IMR-90 (cell line): ENCODE measurements at regions not wholly inside any gene's neighbourhood (a gene's known extent, or its start where the extent isn't known, plus 50 kb on each side); places are given as distances from the start of the nearest gene placed in this dataset.

Experiments used
- ATAC-seq: fragments of 200-7000 bp; cut with Tn5 transposase; 2 replicates; pipeline ENCODE4 v1.9.1; 2020; ENCODE audit warnings: low read depth, mild to moderate bottlenecking, moderate library complexity
- BruUV-seq: library from RNA; stranded (reverse); fragments of 400-500 nt; replicated peaks from 2 replicates; lab custom pipeline; 2021; lab: Mats Ljungman, UMichigan
- CTCF ChIA-PET: fragments of 300-600 bp; formaldehyde crosslinking; extraction: SDS; loops from one replicate; lab custom pipeline; 2021; ENCODE audit warnings: antibody characterized with exemption; lab: Yijun Ruan, JAX
- POLR2A ChIA-PET: fragments of 300-600 bp; sonication (Branson Sonifier 250); formaldehyde crosslinking; loops from one replicate; lab custom pipeline; 2022; ENCODE audit warnings: antibody characterized with exemption; ENCODE audit not compliant: unreplicated experiment; lab: Charles Lee
- DNase-seq: peaks from one replicate; pipeline ENCODE4 v3.0.0; 2013
- H2AFZ ChIP-seq: replicated peaks from 2 replicates; pipeline ENCODE3; 2013; ENCODE audit warnings: low read length, mild to moderate bottlenecking; ENCODE audit not compliant: poor library complexity
- H2AK5ac ChIP-seq: 2 replicates; pipeline ENCODE4 v1.6.1; 2013; ENCODE audit warnings: low read depth, low read length, inconsistent platforms
- H2AK9ac ChIP-seq: replicated peaks from 2 replicates; pipeline ENCODE3; 2013; ENCODE audit warnings: mild to moderate bottlenecking, low read depth, low read length, moderate library complexity; ENCODE audit not compliant: poor library complexity
- H2BK120ac ChIP-seq: 2 replicates; pipeline ENCODE4 v1.6.1; 2013; ENCODE audit warnings: low read depth, low read length, inconsistent platforms
- H2BK15ac ChIP-seq: 3 replicates; pipeline ENCODE4 v1.6.1; 2013; ENCODE audit warnings: low read depth, low read length, inconsistent platforms
- H2BK20ac ChIP-seq: 2 replicates; pipeline ENCODE4 v1.6.1; 2013; ENCODE audit warnings: low read depth, mild to moderate bottlenecking, inconsistent platforms, low read length, moderate library complexity
- H2BK5ac ChIP-seq: 2 replicates; pipeline ENCODE4 v1.6.1; 2013; ENCODE audit warnings: mild to moderate bottlenecking, low read depth, low read length, inconsistent platforms; ENCODE audit not compliant: poor library complexity, severe bottlenecking
- H3K14ac ChIP-seq: replicated peaks from 2 replicates; pipeline ENCODE4 v1.6.1; 2013; ENCODE audit warnings: low read depth, low read length, inconsistent platforms
- H3K18ac ChIP-seq: 2 replicates; pipeline ENCODE4 v1.6.1; 2013; ENCODE audit warnings: low read depth, low read length, control low read depth
- H3K23ac ChIP-seq: 2 replicates; pipeline ENCODE4 v1.6.1; 2013; ENCODE audit warnings: low read depth, low read length, inconsistent platforms
- H3K27ac ChIP-seq: 2 replicates; pipeline ENCODE4 v1.5.1; 2013; ENCODE audit warnings: mild to moderate bottlenecking, control low read depth, low read length; ENCODE audit not compliant: insufficient read depth
- H3K27me3 ChIP-seq: 2 replicates; pipeline ENCODE4 v1.6.1; 2013; ENCODE audit warnings: low read length; ENCODE audit not compliant: control insufficient read depth, insufficient read depth
- H3K36me3 ChIP-seq: 2 replicates; pipeline ENCODE4 v1.6.1; 2013; ENCODE audit warnings: low read length, mixed read lengths; ENCODE audit not compliant: control insufficient read depth, insufficient read depth
- H3K4ac ChIP-seq: 2 replicates; pipeline ENCODE4 v1.6.1; 2013; ENCODE audit warnings: low read depth, low read length, inconsistent platforms
- H3K4me1 ChIP-seq: 2 replicates; pipeline ENCODE4 v1.6.1; 2013; ENCODE audit warnings: low read length, mixed read lengths; ENCODE audit not compliant: control insufficient read depth, insufficient read depth
- H3K4me2 ChIP-seq: 2 replicates; pipeline ENCODE4 v1.6.1; 2013; ENCODE audit warnings: low read depth, mild to moderate bottlenecking, control low read depth, low read length, moderate library complexity
- H3K4me3 ChIP-seq: 2 replicates; pipeline ENCODE4 v1.5.1; 2013; ENCODE audit warnings: low read depth, mild to moderate bottlenecking, control low read depth, low read length, moderate library complexity; ENCODE audit not compliant: insufficient read depth
- H3K56ac ChIP-seq: 2 replicates; pipeline ENCODE4 v1.6.1; 2013; ENCODE audit warnings: low read length, inconsistent platforms; ENCODE audit not compliant: insufficient read depth; ENCODE audit errors: extremely low read depth
- H3K79me1 ChIP-seq, 2 experiments: 2 replicates each; pipeline ENCODE4 v1.6.1; 2013; ENCODE audit warnings: low read length in 2 of 2, inconsistent platforms in 1 of 2, low read depth in 1 of 2
- H3K9ac ChIP-seq: 2 replicates; pipeline ENCODE4 v1.6.1; 2013; ENCODE audit warnings: low read depth, low read length, control low read depth
- H3K9me1 ChIP-seq: 2 replicates; pipeline ENCODE4 v1.6.1; 2013; ENCODE audit warnings: low read length, inconsistent platforms; ENCODE audit not compliant: insufficient read depth
- H3K9me3 ChIP-seq: 2 replicates; pipeline ENCODE4 v1.6.1; 2013; ENCODE audit warnings: low read length; ENCODE audit not compliant: control insufficient read depth, insufficient read depth
- H4K20me1 ChIP-seq: 2 replicates; pipeline ENCODE4 v1.6.1; 2013; ENCODE audit warnings: low read length, inconsistent platforms; ENCODE audit not compliant: insufficient read depth
- H4K5ac ChIP-seq: 2 replicates; pipeline ENCODE4 v1.6.1; 2013; ENCODE audit warnings: mild to moderate bottlenecking, low read depth, low read length, control low read depth
- H4K8ac ChIP-seq, 2 experiments: 2 replicates each; pipeline ENCODE4 v1.6.1; 2013; ENCODE audit warnings: low read depth in 2 of 2, low read length in 2 of 2, control low read depth in 1 of 2, inconsistent platforms in 1 of 2
- H4K91ac ChIP-seq: 2 replicates; pipeline ENCODE4 v1.6.1; 2013; ENCODE audit warnings: low read depth, low read length, inconsistent platforms; ENCODE audit not compliant: insufficient read depth
- FOS ChIP-seq: fragments of 150-350 bp; IDR thresholded peaks from 2 replicates; pipeline ENCODE4 v1.6.1; 2016; ENCODE audit warnings: low read depth, low read length
- MAZ ChIP-seq: IDR thresholded peaks from 2 replicates; pipeline ENCODE4 v1.6.1; 2012; ENCODE audit warnings: low read depth, mild to moderate bottlenecking, low read length, improper control_type of control experiment, moderate library complexity, borderline replicate concordance
- MXI1 ChIP-seq: IDR thresholded peaks from 2 replicates; pipeline ENCODE4 v1.6.1; 2012; ENCODE audit warnings: low read depth, mild to moderate bottlenecking, low read length, moderate library complexity, borderline replicate concordance
- NFE2L2 ChIP-seq: fragments of 150-350 bp; IDR thresholded peaks from 2 replicates; pipeline ENCODE4 v1.6.1; 2016; ENCODE audit warnings: low read depth, mild to moderate bottlenecking, low read length
- RAD21 ChIP-seq: IDR thresholded peaks from 2 replicates; pipeline ENCODE4 v1.6.1; 2012; ENCODE audit warnings: low read length, improper control_type of control experiment
- RFX5 ChIP-seq: IDR thresholded peaks from 2 replicates; pipeline ENCODE4 v1.8.0; 2012; ENCODE audit warnings: low read depth, mild to moderate bottlenecking, low read length, moderate library complexity
- USF2 ChIP-seq: fragments of 150-350 bp; IDR thresholded peaks from 2 replicates; pipeline ENCODE4 v1.6.1; 2017; ENCODE audit warnings: mild to moderate bottlenecking, antibody characterized with exemption, low read length, low read depth
- WGBS, 2 experiments: methylation state at CpG; one replicate each; pipeline versions ENCODE4 v1.1.5 to v1.1.7; 2013; ENCODE audit warnings: missing lambda C conversion rate in 2 of 2; ENCODE audit not compliant: insufficient read length in 1 of 2; ENCODE audit errors: extremely low coverage in 2 of 2; 5-methylcytosine and 5-hydroxymethylcytosine counted together
- dilution Hi-C: fragments of 300-500 bp; cut with HindIII; formaldehyde crosslinking; loops from one replicate; pipeline ENCODE4 v1.14.3; 2018; ENCODE audit warnings: low sequenced_read_pairs; ENCODE audit not compliant: unreplicated experiment
- in situ Hi-C: fragments of 300-500 bp; cut with MboI; formaldehyde crosslinking; loops from 3 replicates; pipeline ENCODE4 v1.14.3; 2019; ENCODE audit warnings: low sequenced_read_pairs, inconsistent platforms, mixed read lengths
- intact Hi-C: fragments of 100-400 bp; cut with micrococcal nuclease; formaldehyde crosslinking; loops from 2 replicates; pipeline ENCODE4 v1.10.0; 2022
- TF ChIP-seq, protein P1 (sequence below): conservative IDR thresholded peaks from 2 replicates; pipeline ENCODE4 v1.5.1; 2012; ENCODE audit warnings: mild to moderate bottlenecking, low read depth, low read length, improper control_type of control experiment

DNA sequence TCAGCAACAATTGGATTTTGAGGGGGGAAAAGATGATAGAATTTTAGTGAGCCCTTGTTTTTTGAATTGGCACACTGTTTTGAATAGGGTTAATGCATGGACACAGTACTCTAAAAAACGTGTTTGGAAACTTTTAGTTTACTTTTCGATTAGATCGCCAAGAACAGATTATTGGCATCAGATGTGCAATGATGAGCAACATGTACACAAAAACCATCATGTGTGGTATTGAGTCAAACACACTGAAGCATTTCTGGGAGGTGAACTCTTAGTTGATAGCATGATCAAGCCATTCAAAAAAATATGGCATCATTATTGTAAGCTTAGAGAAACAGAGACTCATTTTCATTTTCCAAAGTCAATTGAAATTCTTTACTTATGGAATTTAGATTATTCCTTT lies 329.2 kb downstream of the ADAMTS20 start:
- intact Hi-C loops, result no loop called here

More for the DNA sequence above, 329.2 kb downstream of the ADAMTS20 start:
- H3K14ac ChIP-seq, result no peak overlapping the region
- no peaks in the 10 kb centered on the region for H4K20me1 ChIP-seq
- no peak overlapping the region for H3K27ac ChIP-seq
- BruUV-seq, result no TSS peak
- H3K79me1 ChIP-seq, result no peaks in the 10 kb centered on the region
- peaks cover 8% of the 10 kb centered on the region for H3K27me3 ChIP-seq
- H4K8ac ChIP-seq, result no peak overlapping the region
- H3K4ac ChIP-seq, result no peak overlapping the region
- H2BK120ac ChIP-seq, result no peak overlapping the region
- H3K4me1 ChIP-seq, result no peaks in the 10 kb centered on the region
- in situ Hi-C loops, result no loop called here
- dilution Hi-C loops, result no loop called here
- no peak overlapping the region for H2AK5ac ChIP-seq
- H3K9me3 ChIP-seq, result no peaks in the 10 kb centered on the region
- H2AK9ac ChIP-seq, result no peak overlapping the region
- no peak for TF ChIP-seq NFE2L2
- no peak for TF ChIP-seq FOS
- no peak for TF ChIP-seq RFX5
- TF ChIP-seq MXI1, result no peak
- no peak for TF ChIP-seq RAD21
- no peak for TF ChIP-seq MAZ
- no peak for TF ChIP-seq USF2
- TF ChIP-seq, protein P1, sequence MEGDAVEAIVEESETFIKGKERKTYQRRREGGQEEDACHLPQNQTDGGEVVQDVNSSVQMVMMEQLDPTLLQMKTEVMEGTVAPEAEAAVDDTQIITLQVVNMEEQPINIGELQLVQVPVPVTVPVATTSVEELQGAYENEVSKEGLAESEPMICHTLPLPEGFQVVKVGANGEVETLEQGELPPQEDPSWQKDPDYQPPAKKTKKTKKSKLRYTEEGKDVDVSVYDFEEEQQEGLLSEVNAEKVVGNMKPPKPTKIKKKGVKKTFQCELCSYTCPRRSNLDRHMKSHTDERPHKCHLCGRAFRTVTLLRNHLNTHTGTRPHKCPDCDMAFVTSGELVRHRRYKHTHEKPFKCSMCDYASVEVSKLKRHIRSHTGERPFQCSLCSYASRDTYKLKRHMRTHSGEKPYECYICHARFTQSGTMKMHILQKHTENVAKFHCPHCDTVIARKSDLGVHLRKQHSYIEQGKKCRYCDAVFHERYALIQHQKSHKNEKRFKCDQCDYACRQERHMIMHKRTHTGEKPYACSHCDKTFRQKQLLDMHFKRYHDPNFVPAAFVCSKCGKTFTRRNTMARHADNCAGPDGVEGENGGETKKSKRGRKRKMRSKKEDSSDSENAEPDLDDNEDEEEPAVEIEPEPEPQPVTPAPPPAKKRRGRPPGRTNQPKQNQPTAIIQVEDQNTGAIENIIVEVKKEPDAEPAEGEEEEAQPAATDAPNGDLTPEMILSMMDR, result no peak
- H4K91ac ChIP-seq, result no peak overlapping the region
- H3K4me3 ChIP-seq, result no peak overlapping the region
- ChIA-PET POLR2A (no interaction called here), CTCF (no interaction called here)
- no peak for ATAC-seq
- H2BK15ac ChIP-seq, result no peak overlapping the region
- DNase-seq, result no peak
- H2AFZ ChIP-seq, result no peak overlapping the region
- no peak overlapping the region for H2BK5ac ChIP-seq
- no peaks in the 10 kb centered on the region for H3K9me1 ChIP-seq
- no peak overlapping the region for H3K4me2 ChIP-seq
- no peak overlapping the region for H3K56ac ChIP-seq
- H3K23ac ChIP-seq, result no peak overlapping the region
- no peak overlapping the region for H3K9ac ChIP-seq
- WGBS, 2 experiments, result 0% methylated on average over 1 of the region's 3 CpGs; no CpG with 5 or more reads in 1 of the 2 experiments
- no peaks in the 10 kb centered on the region for H3K36me3 ChIP-seq
- H3K18ac ChIP-seq, result no peak overlapping the region
- H2BK20ac ChIP-seq, result no peak overlapping the region
- H4K5ac ChIP-seq, result no peak overlapping the region
